ENCODE measurements at regions not wholly inside any gene's neighbourhood (a gene's known extent, or its start where the extent isn't known, plus 50 kb on each side); places are given as distances from the start of the nearest gene placed in this dataset.

DNA sequence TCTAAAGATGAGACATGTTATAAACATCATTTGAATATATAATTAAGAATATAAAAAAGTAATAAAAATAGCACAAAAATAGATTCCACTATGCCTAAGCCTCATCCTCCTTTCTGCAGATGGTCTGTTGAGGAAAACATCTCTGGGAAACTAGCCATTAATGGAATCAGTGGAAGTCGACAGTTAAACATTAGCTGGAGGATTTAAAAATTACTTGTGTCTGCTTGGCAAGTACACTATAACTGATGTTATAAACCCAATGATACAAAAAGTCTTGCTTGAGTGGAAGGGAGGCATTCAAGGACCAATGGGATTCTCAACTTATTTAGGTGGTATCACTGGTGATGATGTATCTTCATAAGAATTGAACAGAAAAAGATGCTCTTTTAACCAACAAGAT lies 1598.3 kb downstream of the PCDH18 start:
- TF ChIP-seq ZNF274 (IDR thresholded peaks at IDR 0.05; ENCODE audit: low read length) (no peak), ZNF274 (tag by site-specific recombination; IDR thresholded peaks at IDR 0.05; ENCODE audit: borderline replicate concordance) (no peak), ZBTB1 (tag by site-specific recombination; IDR thresholded peaks at IDR 0.05) (no peak), ZNF530 (tag by site-specific recombination; IDR thresholded peaks at IDR 0.05; ENCODE audit: low read depth) (no peak), BCL11A (tag by site-specific recombination; IDR thresholded peaks at IDR 0.05; ENCODE audit: low read depth) (no peak), ZNF24 (tag by site-specific recombination; IDR thresholded peaks at IDR 0.05) (no peak), ZNF416 (tag by site-specific recombination; IDR thresholded peaks at IDR 0.05) (no peak), ZNF148 (tag by site-specific recombination; IDR thresholded peaks at IDR 0.05; ENCODE audit: borderline replicate concordance) (no peak)
- TF ChIP-seq, protein P1, sequence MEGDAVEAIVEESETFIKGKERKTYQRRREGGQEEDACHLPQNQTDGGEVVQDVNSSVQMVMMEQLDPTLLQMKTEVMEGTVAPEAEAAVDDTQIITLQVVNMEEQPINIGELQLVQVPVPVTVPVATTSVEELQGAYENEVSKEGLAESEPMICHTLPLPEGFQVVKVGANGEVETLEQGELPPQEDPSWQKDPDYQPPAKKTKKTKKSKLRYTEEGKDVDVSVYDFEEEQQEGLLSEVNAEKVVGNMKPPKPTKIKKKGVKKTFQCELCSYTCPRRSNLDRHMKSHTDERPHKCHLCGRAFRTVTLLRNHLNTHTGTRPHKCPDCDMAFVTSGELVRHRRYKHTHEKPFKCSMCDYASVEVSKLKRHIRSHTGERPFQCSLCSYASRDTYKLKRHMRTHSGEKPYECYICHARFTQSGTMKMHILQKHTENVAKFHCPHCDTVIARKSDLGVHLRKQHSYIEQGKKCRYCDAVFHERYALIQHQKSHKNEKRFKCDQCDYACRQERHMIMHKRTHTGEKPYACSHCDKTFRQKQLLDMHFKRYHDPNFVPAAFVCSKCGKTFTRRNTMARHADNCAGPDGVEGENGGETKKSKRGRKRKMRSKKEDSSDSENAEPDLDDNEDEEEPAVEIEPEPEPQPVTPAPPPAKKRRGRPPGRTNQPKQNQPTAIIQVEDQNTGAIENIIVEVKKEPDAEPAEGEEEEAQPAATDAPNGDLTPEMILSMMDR (tag by site-specific recombination; IDR thresholded peaks at IDR 0.05): no peak
- TF ChIP-seq, protein P2, sequence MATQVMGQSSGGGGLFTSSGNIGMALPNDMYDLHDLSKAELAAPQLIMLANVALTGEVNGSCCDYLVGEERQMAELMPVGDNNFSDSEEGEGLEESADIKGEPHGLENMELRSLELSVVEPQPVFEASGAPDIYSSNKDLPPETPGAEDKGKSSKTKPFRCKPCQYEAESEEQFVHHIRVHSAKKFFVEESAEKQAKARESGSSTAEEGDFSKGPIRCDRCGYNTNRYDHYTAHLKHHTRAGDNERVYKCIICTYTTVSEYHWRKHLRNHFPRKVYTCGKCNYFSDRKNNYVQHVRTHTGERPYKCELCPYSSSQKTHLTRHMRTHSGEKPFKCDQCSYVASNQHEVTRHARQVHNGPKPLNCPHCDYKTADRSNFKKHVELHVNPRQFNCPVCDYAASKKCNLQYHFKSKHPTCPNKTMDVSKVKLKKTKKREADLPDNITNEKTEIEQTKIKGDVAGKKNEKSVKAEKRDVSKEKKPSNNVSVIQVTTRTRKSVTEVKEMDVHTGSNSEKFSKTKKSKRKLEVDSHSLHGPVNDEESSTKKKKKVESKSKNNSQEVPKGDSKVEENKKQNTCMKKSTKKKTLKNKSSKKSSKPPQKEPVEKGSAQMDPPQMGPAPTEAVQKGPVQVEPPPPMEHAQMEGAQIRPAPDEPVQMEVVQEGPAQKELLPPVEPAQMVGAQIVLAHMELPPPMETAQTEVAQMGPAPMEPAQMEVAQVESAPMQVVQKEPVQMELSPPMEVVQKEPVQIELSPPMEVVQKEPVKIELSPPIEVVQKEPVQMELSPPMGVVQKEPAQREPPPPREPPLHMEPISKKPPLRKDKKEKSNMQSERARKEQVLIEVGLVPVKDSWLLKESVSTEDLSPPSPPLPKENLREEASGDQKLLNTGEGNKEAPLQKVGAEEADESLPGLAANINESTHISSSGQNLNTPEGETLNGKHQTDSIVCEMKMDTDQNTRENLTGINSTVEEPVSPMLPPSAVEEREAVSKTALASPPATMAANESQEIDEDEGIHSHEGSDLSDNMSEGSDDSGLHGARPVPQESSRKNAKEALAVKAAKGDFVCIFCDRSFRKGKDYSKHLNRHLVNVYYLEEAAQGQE (tag by site-specific recombination; IDR thresholded peaks at IDR 0.05): no peak
- TF ChIP-seq, protein P3, sequence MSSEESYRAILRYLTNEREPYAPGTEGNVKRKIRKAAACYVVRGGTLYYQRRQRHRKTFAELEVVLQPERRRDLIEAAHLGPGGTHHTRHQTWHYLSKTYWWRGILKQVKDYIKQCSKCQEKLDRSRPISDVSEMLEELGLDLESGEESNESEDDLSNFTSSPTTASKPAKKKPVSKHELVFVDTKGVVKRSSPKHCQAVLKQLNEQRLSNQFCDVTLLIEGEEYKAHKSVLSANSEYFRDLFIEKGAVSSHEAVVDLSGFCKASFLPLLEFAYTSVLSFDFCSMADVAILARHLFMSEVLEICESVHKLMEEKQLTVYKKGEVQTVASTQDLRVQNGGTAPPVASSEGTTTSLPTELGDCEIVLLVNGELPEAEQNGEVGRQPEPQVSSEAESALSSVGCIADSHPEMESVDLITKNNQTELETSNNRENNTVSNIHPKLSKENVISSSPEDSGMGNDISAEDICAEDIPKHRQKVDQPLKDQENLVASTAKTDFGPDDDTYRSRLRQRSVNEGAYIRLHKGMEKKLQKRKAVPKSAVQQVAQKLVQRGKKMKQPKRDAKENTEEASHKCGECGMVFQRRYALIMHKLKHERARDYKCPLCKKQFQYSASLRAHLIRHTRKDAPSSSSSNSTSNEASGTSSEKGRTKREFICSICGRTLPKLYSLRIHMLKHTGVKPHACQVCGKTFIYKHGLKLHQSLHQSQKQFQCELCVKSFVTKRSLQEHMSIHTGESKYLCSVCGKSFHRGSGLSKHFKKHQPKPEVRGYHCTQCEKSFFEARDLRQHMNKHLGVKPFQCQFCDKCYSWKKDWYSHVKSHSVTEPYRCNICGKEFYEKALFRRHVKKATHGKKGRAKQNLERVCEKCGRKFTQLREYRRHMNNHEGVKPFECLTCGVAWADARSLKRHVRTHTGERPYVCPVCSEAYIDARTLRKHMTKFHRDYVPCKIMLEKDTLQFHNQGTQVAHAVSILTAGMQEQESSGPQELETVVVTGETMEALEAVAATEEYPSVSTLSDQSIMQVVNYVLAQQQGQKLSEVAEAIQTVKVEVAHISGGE (tag by site-specific recombination; conservative IDR thresholded peaks at IDR 0.05; ENCODE audit: low read depth): no peak
